OCI-LY7 (cell line): ENCODE measurements at regions not wholly inside any gene's neighbourhood (a gene's known extent, or its start where the extent isn't known, plus 50 kb on each side); places are given as distances from the start of the nearest gene placed in this dataset.

Experiments used
- EZH2phosphoT487 ChIP-seq: fragments of 200-600 bp; sonication (generic); IDR thresholded peaks from 2 replicates; pipeline ENCODE4 v1.6.1; 2018; ENCODE audit warnings: low read depth, borderline replicate concordance, mild to moderate bottlenecking, mixed run types, antibody characterized with exemption, low read length, moderate library complexity, mixed read lengths
- TF ChIP-seq, protein P1 (sequence below): fragments of 200-600 bp; sonication (generic); conservative IDR thresholded peaks from 2 replicates; pipeline ENCODE4 v1.5.1; 2014; ENCODE audit warnings: mild to moderate bottlenecking, antibody characterized with exemption, low read length, moderate library complexity, mixed read lengths

DNA sequence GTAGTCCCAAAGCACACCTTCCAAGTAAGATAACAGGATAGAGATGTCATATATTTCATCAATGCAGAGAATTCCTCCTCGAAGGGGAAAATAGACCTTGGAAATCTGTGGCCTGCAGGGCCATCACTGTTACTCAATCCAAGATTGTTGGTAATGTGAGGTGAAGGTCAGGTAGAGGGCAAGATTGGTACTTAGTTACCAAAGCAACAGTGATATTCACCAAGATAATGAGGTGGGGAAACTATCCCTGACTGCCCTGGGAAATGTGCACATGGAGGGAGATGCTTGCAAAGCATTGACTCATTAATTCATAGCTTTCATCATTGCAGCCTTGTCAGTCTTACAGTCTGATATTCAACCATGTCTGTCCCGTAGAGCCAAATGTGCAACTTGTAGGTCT lies 234.1 kb upstream of the MON1B start:
- TF ChIP-seq, protein P1, sequence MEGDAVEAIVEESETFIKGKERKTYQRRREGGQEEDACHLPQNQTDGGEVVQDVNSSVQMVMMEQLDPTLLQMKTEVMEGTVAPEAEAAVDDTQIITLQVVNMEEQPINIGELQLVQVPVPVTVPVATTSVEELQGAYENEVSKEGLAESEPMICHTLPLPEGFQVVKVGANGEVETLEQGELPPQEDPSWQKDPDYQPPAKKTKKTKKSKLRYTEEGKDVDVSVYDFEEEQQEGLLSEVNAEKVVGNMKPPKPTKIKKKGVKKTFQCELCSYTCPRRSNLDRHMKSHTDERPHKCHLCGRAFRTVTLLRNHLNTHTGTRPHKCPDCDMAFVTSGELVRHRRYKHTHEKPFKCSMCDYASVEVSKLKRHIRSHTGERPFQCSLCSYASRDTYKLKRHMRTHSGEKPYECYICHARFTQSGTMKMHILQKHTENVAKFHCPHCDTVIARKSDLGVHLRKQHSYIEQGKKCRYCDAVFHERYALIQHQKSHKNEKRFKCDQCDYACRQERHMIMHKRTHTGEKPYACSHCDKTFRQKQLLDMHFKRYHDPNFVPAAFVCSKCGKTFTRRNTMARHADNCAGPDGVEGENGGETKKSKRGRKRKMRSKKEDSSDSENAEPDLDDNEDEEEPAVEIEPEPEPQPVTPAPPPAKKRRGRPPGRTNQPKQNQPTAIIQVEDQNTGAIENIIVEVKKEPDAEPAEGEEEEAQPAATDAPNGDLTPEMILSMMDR, result no peak
- TF ChIP-seq EZH2phosphoT487, result no peak
